ENCODE measurements at regions not wholly inside any gene's neighbourhood (a gene's known extent, or its start where the extent isn't known, plus 50 kb on each side); places are given as distances from the start of the nearest gene placed in this dataset.

GRCh38 chr6:1215884-1216487, 95.9 kb upstream of the FOXQ1 start:
- TF ChIP-seq CTCF (IDR thresholded peaks at IDR 0.05) (no peak), EZH2phosphoT487 (IDR thresholded peaks at IDR 0.05) (no peak), EZH2 (IDR thresholded peaks at IDR 0.05) (no peak)
